Superior temporal gyrus (tissue), 1 donor: ENCODE measurements at regions not wholly inside any gene's neighbourhood (a gene's known extent, or its start where the extent isn't known, plus 50 kb on each side); places are given as distances from the start of the nearest gene placed in this dataset.
"Not testable (repeated sequence)": the region's sequence is repeated elsewhere in the genome, so short reads cannot be mapped to it uniquely, and the experiment has no call there.

Experiments
- DNase-seq: peaks from one replicate; pipeline ENCODE4 v3.0.0-alpha.2; 2016; ENCODE audit errors: extremely low spot score

- DNase-seq = no peak
Observed at GRCh38 chr1:66460776-66461175, 73.2 kb upstream of the SGIP1 start.

GRCh38 chr1:66462313-66462712, 71.6 kb upstream of the SGIP1 start:
- DNase-seq = no peak

DNA sequence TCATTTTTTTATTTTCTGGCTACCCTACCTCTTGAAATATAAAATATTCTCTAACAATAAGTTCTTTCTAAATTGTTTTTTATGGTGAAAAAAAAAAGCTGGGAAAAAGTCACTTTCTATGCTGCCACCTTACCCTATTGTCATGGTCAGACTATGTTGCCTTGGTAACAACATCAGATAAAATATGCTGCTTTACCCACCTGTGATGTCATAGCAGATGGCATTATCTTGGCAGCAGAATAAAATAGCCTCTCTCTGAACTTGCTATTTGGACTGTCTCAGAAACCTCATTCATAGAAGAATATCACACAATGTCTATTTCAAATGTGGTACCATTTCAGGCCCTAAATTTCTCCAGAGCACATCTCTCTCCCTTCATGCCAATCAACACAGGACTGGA, 69.6 kb upstream of the SGIP1 start:
- no peak for DNase-seq

GRCh38 chr1:66464802-66465201, 69.2 kb upstream of the SGIP1 start:
- no peak for DNase-seq

DNA sequence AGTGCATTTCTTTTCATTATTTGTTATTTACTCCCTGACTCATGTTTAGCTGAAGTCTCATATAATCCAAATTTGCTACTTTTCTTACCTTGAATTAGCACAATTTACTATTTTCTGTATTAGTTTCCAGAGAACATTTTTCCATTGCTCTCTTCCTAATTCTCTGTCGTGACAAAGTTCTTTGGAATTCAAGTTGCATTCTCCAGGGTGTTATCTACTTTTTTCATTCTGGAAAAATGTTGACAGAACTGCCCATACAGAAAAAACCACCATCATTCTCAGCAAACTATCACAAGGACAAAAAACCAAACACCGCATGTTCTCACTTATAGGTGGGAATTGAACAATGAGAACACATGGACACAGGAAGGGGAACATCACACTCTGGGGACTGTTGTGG, 67.3 kb upstream of the SGIP1 start:
- not testable (repeated sequence) for DNase-seq

GRCh38 chr1:66468722-66469121, 65.2 kb upstream of the SGIP1 start:
- DNase-seq = no peak

- DNase-seq = no peak
Observed at GRCh38 chr1:66475940-66476339, 58.0 kb upstream of the SGIP1 start.

DNA sequence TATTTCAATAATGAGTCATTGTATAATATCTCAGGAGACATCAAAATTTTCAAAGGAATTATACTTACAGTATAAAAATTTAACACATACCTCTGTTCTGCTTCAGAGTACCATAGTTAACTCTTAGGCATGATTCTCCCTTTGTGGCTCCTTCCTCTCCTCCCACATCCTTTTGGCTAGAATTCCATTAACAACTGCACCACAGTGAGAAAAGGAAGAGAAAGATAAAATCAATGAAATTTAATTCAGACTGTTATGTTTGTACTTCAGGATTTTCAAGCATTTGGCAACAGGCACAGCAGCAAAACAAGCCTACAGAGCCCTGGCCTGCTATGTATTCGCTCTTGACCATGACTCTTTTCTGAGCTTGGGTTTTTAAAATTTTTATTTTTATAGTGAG, 57.2 kb upstream of the SGIP1 start:
- peak; percentile 32 for DNase-seq

DNA sequence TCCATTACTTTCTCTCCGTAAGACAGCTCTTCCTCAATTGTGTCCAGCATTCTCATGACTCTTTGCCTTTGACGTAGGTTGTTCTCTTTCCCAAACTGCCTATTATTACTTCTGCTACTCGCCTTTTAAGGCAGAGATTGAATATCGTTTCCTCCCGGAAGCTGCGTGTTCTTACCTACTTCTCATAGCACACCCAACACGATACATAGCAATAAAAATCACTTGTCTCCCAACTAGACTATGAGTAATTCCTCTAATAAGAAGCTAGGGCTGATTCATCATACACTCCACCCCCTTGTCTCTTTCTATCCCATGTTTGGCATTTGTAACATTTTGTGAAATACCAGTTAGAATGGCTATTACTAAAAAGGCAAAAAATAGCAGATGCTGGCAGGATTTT, 55.8 kb upstream of the SGIP1 start:
- peak; percentile 50 for DNase-seq

DNA sequence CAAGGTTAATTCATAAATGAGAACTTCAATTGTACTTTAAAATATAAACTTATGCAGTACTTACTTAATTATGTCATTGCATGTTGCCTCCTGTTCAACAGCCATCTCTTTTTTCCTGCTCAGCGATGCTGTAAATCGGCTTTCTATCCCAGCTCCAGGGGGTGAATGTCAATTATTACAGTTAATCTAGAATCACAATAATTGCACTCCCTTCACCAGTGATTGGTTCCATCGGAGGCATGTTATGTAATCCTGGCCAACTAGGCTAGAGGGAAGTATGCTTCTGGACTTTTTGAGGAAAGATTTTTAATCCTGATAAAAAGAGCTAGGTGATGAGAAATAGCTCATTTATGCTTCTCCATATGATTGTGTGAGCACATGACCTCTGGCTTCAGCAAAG, 53.8 kb upstream of the SGIP1 start:
- no peak for DNase-seq

DNA sequence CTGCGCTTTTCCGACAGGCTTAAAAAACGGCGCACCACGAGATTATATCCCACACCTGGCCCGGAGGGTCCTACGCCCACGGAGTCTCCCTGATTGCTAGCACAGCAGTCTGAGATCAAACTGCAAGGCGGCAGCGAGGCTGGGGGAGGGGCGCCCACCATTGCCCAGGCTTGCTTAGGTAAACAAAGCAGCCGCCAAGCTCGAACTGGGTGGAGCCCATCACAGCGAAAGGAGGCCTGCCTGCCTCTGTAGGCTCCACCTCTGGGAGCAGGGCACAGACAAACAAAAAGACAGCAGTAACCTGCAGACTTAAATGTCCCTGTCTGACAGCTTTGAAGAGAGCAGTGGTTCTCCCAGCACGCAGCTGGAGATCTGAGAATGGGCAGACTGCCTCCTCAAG, 52.7 kb upstream of the SGIP1 start:
- DNase-seq = not testable (repeated sequence)
